NCI-H69 (cell line): ENCODE measurements at regions not wholly inside any gene's neighbourhood (a gene's known extent, or its start where the extent isn't known, plus 50 kb on each side); places are given as distances from the start of the nearest gene placed in this dataset.

Experiments used
- DNase-seq: peaks from one replicate; lab custom pipeline; 2025; lab: John Stamatoyannopoulos, UW

DNA sequence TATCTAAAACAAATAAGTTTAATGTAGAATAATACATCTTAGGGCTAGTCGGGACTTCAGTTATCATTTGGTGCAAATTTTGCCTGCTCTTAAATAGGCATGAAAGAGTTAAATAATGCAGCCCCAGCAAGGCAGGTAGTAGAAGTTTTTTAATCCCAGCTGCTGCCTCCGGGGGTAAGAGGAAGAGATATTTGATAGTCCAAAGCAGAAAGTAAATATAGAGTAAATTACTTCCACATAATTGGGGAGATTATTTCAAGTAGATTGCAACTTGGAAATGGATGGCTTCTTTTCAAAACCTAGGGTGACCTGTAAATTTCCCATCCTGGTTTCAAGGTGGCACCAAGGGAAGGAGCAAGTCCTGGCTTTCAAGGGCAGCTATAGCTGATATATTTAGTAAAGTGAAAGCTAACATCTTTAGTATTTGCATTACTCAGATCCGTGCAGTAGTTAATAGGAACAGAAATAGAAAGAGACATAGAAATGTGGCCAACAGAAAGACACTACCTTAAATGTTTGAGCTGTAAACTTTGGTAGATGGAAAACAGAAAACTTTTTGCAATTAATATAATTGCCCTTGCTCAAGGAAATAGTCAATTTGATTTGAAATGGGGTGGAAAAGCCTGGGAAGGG is 109.1 kb downstream of the LMO4 start:
- DNase-seq = peak; percentile 85

GRCh38 chr1:87439821-87440220 is 111.1 kb downstream of the LMO4 start:
- DNase-seq = no peak

DNA sequence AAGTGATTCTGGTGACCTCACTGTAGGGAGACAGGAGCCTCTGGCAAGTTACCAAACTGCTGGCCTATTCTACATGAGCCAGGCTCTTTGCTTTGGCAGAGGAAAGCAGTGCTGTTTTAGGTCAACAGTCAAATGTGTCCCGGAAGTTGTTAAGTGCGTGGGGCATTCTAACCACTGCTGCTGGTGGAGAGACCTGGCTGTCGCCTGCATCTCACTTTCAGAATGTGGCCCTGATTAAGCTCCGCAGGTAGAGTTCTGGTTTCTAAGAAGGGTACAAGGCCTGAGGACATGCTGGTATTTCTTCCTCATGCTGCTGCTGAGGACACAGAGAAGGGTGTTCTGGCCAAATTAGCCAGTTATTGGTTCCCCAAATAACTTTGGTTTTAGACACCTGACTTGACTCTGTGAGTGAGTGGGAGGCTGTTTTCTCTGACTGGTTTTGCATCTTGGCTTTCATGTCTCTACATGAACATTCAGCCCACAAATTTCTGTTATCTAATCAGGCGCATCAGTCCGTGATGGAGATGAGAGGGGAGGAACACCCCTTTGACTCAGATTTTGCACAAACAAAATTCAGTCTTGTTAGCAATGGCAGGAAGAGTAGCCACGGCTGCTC is 120.8 kb downstream of the LMO4 start:
- peak; percentile 91 for DNase-seq

DNA sequence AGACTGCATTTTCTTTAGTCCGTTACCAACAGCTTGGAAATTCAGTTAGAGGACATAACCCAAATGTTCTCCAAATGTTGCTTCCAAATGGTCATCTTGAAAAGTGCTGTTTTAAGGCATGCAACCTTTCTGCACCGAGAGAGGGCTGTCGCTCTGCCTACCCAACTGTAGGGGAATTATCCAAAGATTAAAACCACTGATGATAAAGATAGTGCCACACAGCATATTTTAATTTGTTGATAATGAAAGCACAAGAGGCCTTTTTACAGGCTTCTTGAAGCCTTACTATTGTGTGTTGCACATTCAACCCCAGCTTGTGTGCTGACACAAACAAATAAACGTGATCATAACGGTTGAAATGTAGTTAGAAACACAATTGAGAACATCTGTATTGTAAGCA is 121.5 kb downstream of the LMO4 start:
- DNase-seq = no peak

GRCh38 chr1:87450615-87451209 is 122.0 kb downstream of the LMO4 start:
- DNase-seq = peak; percentile 23

GRCh38 chr1:87451229-87451920 is 122.7 kb downstream of the LMO4 start:
- DNase-seq = no peak

DNA sequence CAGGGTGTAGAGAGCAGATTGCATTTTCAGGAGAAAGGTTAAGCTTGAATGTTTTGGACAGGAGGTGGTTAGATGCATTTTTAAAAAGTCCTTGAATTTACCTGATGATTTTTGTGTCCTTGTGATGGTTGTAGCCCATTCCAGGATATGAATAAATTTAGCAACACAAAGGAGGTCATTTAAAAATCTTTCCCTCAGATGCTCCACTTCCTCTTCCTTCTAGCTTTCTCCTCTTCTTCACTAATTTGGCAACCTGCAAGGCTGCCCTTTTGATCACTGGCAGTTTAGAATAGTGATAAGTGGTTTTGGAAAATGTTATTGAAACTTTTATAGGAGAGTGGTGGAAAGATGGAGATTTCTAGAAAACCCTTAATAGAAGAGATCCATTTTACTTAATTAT is 124.0 kb downstream of the LMO4 start:
- no peak for DNase-seq

DNA sequence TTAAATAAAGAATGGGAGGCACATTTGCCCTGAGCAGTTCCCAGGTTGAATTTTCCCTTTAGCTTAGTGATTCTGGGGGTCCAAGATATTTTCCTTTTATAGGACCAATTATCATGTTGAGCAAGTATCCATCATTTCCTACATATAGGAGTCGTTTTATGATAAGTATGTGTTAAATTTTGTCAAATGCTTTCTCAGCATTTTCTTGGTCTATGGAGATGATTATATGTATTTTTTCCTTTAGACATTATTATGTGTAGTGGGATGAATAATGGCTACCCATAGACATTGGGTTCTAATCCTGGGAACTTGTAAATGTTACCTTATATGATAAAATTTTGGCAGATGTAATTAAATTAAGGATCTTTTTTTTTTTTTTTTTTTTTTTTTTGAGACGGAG is 128.7 kb downstream of the LMO4 start:
- DNase-seq = no peak

DNA sequence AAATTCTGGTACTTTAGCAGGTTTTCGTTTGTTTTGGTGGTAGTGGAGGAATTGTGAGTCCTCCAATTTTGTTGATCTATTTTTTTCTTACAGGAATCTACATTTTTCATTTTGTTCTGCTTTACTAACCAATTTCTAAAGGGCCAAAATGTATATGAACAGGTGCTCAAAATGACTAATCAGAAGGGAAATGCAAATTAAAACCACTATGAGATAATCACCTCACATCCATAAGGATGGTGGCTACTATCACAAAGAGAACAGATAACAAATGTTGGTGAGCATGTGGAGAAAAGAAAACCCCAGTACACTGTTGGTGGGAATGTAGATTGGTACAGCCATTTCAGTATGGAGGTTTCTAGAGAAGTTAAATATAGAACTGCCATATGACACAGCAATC is 134.2 kb downstream of the LMO4 start:
- DNase-seq = no peak

DNA sequence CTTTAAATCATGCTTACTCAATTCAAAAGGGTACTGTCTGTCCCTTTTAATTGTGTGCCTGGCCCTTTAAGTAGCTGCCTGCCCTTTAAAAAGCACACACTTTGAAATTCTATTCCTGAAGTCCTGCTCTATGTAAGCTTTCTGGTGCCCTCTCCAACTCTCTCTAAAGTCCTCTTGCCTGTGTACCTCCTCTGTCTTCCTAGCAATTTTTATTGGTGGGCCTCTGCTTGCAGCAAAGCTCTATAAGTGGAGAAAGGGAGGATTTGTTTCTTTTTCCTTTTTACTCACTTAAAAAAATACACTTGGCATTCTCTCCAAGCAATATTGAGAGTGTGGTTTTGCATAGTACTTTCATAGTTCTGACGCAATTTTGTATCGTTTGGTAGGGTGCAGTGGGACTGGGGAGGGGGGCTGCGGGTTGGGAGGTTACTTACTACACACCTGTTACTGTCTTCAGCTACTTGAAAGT is 135.4 kb downstream of the LMO4 start:
- DNase-seq = peak; percentile 2

DNA sequence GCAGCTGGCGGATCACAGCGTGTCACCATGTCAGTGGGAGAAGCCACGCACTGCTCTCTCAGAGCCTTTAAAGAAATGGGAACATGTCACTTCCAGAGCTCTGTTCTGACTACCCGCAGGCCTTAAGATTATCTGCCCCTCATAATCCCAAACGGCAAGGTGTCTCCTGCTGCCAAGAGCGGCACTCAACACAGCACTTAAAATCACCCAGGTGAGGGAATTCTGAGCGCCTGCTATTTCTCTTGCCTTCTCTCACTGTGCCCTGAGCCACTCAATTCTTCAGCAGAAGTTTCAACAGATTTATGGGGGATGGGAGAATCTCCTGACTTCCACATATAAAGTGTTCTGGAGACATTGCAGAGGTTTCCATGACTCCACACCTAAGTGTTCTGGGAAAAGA is 137.9 kb downstream of the LMO4 start:
- no peak for DNase-seq

GRCh38 chr1:87472716-87473115 is 144.0 kb downstream of the LMO4 start:
- DNase-seq = no peak

- peak; percentile 6 for DNase-seq
Observed at GRCh38 chr1:87473203-87473661, 144.6 kb downstream of the LMO4 start.

- no peak for DNase-seq
Observed at GRCh38 chr1:87474098-87474497, 145.4 kb downstream of the LMO4 start.

DNA sequence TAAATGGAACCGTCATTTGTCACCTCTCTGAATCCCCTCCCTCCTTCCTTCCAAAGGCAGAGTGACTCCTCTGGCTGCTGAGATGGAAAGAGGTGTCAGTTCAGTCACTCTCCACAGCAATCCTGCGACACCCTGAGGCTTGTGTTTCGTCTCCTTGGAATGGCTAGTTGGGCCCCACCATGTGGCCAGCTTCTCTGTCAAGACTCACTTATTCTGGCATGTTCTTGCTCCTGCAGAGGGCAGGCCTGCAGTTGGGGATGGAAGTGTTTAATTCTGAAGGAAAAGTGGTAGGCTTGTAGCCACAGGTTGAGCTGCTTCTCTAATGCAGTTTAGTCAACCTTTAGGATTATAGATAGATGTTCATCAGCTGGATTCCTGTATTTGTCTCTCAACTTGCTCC is 149.6 kb downstream of the LMO4 start:
- peak; percentile 25 for DNase-seq

- DNase-seq = no peak
Observed at GRCh38 chr1:87495147-87495546, 166.5 kb downstream of the LMO4 start.

GRCh38 chr1:87495870-87496269 is 167.2 kb downstream of the LMO4 start:
- DNase-seq = no peak

DNA sequence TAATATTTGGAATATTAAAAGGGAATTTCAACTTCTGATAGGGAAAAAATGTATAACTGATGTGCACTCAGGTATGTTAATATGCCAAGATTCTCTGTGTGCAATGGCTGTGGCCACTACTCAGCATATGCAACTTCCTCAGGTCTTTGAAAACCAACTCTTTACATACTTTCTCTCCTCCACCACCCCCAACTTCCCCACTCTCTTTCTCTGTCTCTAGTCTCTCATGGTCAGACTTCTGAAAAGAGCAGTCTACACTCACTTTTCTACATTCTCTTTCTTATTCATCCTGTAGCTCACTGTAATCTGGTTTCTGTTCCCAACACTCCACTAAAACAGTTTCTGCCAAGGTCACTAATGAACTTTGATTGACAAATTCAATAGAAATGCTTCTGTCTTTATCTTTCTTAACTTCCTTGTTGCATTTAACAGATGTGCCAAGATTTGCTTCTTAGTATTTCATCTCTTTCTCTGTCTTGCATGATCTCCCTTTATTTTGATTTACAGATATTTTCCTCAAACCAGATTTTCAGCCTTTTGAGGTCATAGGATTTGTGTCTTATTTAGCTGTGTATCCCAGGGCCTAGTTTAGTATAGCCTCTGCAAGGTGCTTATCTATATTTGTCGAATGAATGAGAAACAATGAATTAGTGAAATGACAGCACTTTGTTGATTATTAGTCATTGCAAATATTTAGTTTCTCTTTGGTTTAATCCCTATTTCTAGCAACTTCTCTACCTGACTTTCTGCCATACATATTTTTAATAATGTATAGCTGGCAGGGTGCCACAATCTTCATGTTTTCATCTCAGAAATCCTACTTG is 168.9 kb downstream of the LMO4 start:
- DNase-seq = no peak

GRCh38 chr1:87501738-87502137 is 173.1 kb downstream of the LMO4 start:
- no peak for DNase-seq

GRCh38 chr1:87505391-87505983 is 176.8 kb downstream of the LMO4 start:
- DNase-seq = peak; percentile 72

DNA sequence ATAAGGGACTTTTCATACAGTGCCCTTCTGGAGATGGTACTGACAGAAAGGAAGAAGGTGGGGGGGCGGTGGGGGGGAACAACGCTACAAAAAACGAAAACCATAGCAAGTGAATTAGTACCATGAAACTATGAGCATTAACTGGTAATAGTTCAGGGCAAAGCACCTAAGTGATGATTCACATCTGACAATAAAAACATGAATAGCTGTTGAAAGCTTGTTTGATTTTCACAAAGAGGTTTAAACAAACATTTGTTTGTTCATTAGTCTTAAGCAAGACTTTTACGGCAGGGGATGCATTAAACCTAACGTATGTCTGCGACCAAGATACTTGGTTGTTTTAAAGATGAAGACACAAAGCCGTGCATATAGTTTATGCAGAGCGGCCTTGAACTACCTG is 177.5 kb downstream of the LMO4 start:
- peak; percentile 60 for DNase-seq
